ENCODE measurements at regions not wholly inside any gene's neighbourhood (a gene's known extent, or its start where the extent isn't known, plus 50 kb on each side); places are given as distances from the start of the nearest gene placed in this dataset.

GRCh38 chr16:54632322-54633220, 298.1 kb upstream of the IRX5 start:
- no peaks in the 10 kb centered on the region for H3K27me3 ChIP-seq (ENCODE audit: control insufficient read depth in 1 of 2, insufficient read depth in 2 of 2, low read length in 2 of 2)
- no peaks in the 10 kb centered on the region for H3K36me3 ChIP-seq (ENCODE audit: control insufficient read depth in 2 of 2, insufficient read depth in 2 of 2, low read length in 1 of 2)
- H3K4me3 ChIP-seq (ENCODE audit: low read depth in 1 of 2, low read length in 2 of 2) = no peak overlapping the region
- H3K9me3 ChIP-seq (ENCODE audit: control insufficient read depth in 2 of 2, insufficient read depth in 1 of 2, low read depth in 1 of 2, low read length in 1 of 2) = no peaks in the 10 kb centered on the region
- H3K27ac ChIP-seq (ENCODE audit: low read depth in 2 of 2, low read length in 1 of 2) = no peak overlapping the region
- H3K4me1 ChIP-seq (ENCODE audit: control insufficient read depth in 2 of 2, insufficient read depth in 2 of 2, low read length in 1 of 2) = peaks cover 0 to 2% of the 10 kb centered on the region in 2 donors
- WGBS, 2 donors = 72 to 76% methylated on average over 13 of the region's 13 CpGs

- H3K9me3 ChIP-seq (ENCODE audit: control insufficient read depth in 2 of 2, insufficient read depth in 1 of 2, low read depth in 1 of 2, low read length in 1 of 2) = no peaks in the 10 kb centered on the region
- no peak overlapping the region for H3K27ac ChIP-seq (ENCODE audit: low read depth in 2 of 2, low read length in 1 of 2)
- no peaks in the 10 kb centered on the region for H3K36me3 ChIP-seq (ENCODE audit: control insufficient read depth in 2 of 2, insufficient read depth in 2 of 2, low read length in 1 of 2)
- no peak overlapping the region for H3K4me3 ChIP-seq (ENCODE audit: low read depth in 1 of 2, low read length in 2 of 2)
- H3K4me1 ChIP-seq (ENCODE audit: control insufficient read depth in 2 of 2, insufficient read depth in 2 of 2, low read length in 1 of 2) = peaks cover 0 to 2% of the 10 kb centered on the region in 2 donors
- H3K27me3 ChIP-seq (ENCODE audit: control insufficient read depth in 1 of 2, insufficient read depth in 2 of 2, low read length in 2 of 2) = no peaks in the 10 kb centered on the region
- 75 to 76% methylated on average over 4 of the region's 4 CpGs for WGBS, 2 donors
These were observed 298.9 kb upstream of the IRX5 start for GRCh38 chr16:54631782-54632181.

GRCh38 chr16:54630284-54630967, 300.2 kb upstream of the IRX5 start:
- Histone ChIP-seq H3K36me3 (ENCODE audit: control insufficient read depth in 2 of 2, insufficient read depth in 2 of 2, low read length in 1 of 2) (no peaks in the 10 kb centered on the region), H3K4me3 (ENCODE audit: low read depth in 1 of 2, low read length in 2 of 2) (no peak overlapping the region), H3K27ac (ENCODE audit: low read depth in 2 of 2, low read length in 1 of 2) (no peak overlapping the region), H3K27me3 (ENCODE audit: control insufficient read depth in 1 of 2, insufficient read depth in 2 of 2, low read length in 2 of 2) (no peaks in the 10 kb centered on the region), H3K9me3 (ENCODE audit: control insufficient read depth in 2 of 2, insufficient read depth in 1 of 2, low read depth in 1 of 2, low read length in 1 of 2) (no peaks in the 10 kb centered on the region), H3K4me1 (ENCODE audit: control insufficient read depth in 2 of 2, insufficient read depth in 2 of 2, low read length in 1 of 2) (peaks cover 0 to 2% of the 10 kb centered on the region in 2 donors)
- WGBS, 2 donors = 73 to 80% methylated on average over 4 of the region's 4 CpGs

- Histone ChIP-seq H3K4me3 (ENCODE audit: low read depth in 1 of 2, low read length in 2 of 2) (no peak overlapping the region), H3K36me3 (ENCODE audit: control insufficient read depth in 2 of 2, insufficient read depth in 2 of 2, low read length in 1 of 2) (no peaks in the 10 kb centered on the region), H3K27ac (ENCODE audit: low read depth in 2 of 2, low read length in 1 of 2) (no peak overlapping the region), H3K4me1 (ENCODE audit: control insufficient read depth in 2 of 2, insufficient read depth in 2 of 2, low read length in 1 of 2) (peaks cover 0 to 2% of the 10 kb centered on the region in 2 donors), H3K27me3 (ENCODE audit: control insufficient read depth in 1 of 2, insufficient read depth in 2 of 2, low read length in 2 of 2) (no peaks in the 10 kb centered on the region), H3K9me3 (ENCODE audit: control insufficient read depth in 2 of 2, insufficient read depth in 1 of 2, low read depth in 1 of 2, low read length in 1 of 2) (no peaks in the 10 kb centered on the region)
- WGBS, 2 donors = 62 to 75% methylated on average over 17 of the region's 17 CpGs
These were observed 301.7 kb upstream of the IRX5 start for GRCh38 chr16:54628796-54629625.

GRCh38 chr16:54627616-54628015, 303.0 kb upstream of the IRX5 start:
- Histone ChIP-seq H3K4me1 (ENCODE audit: control insufficient read depth in 2 of 2, insufficient read depth in 2 of 2, low read length in 1 of 2) (peaks cover 0 to 2% of the 10 kb centered on the region in 2 donors), H3K27ac (ENCODE audit: low read depth in 2 of 2, low read length in 1 of 2) (no peak overlapping the region), H3K9me3 (ENCODE audit: control insufficient read depth in 2 of 2, insufficient read depth in 1 of 2, low read depth in 1 of 2, low read length in 1 of 2) (no peaks in the 10 kb centered on the region), H3K36me3 (ENCODE audit: control insufficient read depth in 2 of 2, insufficient read depth in 2 of 2, low read length in 1 of 2) (no peaks in the 10 kb centered on the region), H3K27me3 (ENCODE audit: control insufficient read depth in 1 of 2, insufficient read depth in 2 of 2, low read length in 2 of 2) (no peaks in the 10 kb centered on the region), H3K4me3 (ENCODE audit: low read depth in 1 of 2, low read length in 2 of 2) (no peak overlapping the region)
- 75 to 76% methylated on average over 4 of the region's 4 CpGs for WGBS, 2 donors

- Histone ChIP-seq H3K27me3 (ENCODE audit: control insufficient read depth in 1 of 2, insufficient read depth in 2 of 2, low read length in 2 of 2) (no peaks in the 10 kb centered on the region), H3K27ac (ENCODE audit: low read depth in 2 of 2, low read length in 1 of 2) (no peak overlapping the region), H3K9me3 (ENCODE audit: control insufficient read depth in 2 of 2, insufficient read depth in 1 of 2, low read depth in 1 of 2, low read length in 1 of 2) (peaks cover 0 to 2% of the 10 kb centered on the region in 2 donors), H3K4me3 (ENCODE audit: low read depth in 1 of 2, low read length in 2 of 2) (no peak overlapping the region), H3K36me3 (ENCODE audit: control insufficient read depth in 2 of 2, insufficient read depth in 2 of 2, low read length in 1 of 2) (no peaks in the 10 kb centered on the region), H3K4me1 (ENCODE audit: control insufficient read depth in 2 of 2, insufficient read depth in 2 of 2, low read length in 1 of 2) (no peaks in the 10 kb centered on the region)
- 86 to 87% methylated on average over 7 of the region's 7 CpGs for whole genome bisulfite sequencing, 2 donors
These were observed 307.0 kb upstream of the IRX5 start for GRCh38 chr16:54623636-54624035.

GRCh38 chr16:54620197-54620596, 310.5 kb upstream of the IRX5 start:
- Histone ChIP-seq H3K27me3 (ENCODE audit: control insufficient read depth in 1 of 2, insufficient read depth in 2 of 2, low read length in 2 of 2) (no peaks in the 10 kb centered on the region), H3K4me3 (ENCODE audit: low read depth in 1 of 2, low read length in 2 of 2) (no peak overlapping the region), H3K4me1 (ENCODE audit: control insufficient read depth in 2 of 2, insufficient read depth in 2 of 2, low read length in 1 of 2) (no peaks in the 10 kb centered on the region), H3K9me3 (ENCODE audit: control insufficient read depth in 2 of 2, insufficient read depth in 1 of 2, low read depth in 1 of 2, low read length in 1 of 2) (peaks cover 0 to 2% of the 10 kb centered on the region in 2 donors), H3K27ac (ENCODE audit: low read depth in 2 of 2, low read length in 1 of 2) (no peak overlapping the region), H3K36me3 (ENCODE audit: control insufficient read depth in 2 of 2, insufficient read depth in 2 of 2, low read length in 1 of 2) (no peaks in the 10 kb centered on the region)
- WGBS, 2 donors = 64 to 67% methylated on average over 3 of the region's 3 CpGs

- no peaks in the 10 kb centered on the region for H3K4me1 ChIP-seq (ENCODE audit: control insufficient read depth in 2 of 2, insufficient read depth in 2 of 2, low read length in 1 of 2)
- H3K4me3 ChIP-seq (ENCODE audit: low read depth in 1 of 2, low read length in 2 of 2) = no peak overlapping the region
- H3K36me3 ChIP-seq (ENCODE audit: control insufficient read depth in 2 of 2, insufficient read depth in 2 of 2, low read length in 1 of 2) = no peaks in the 10 kb centered on the region
- H3K27ac ChIP-seq (ENCODE audit: low read depth in 2 of 2, low read length in 1 of 2) = no peak overlapping the region
- H3K27me3 ChIP-seq (ENCODE audit: control insufficient read depth in 1 of 2, insufficient read depth in 2 of 2, low read length in 2 of 2) = no peaks in the 10 kb centered on the region
- 48 to 55% methylated on average over 5 of the region's 5 CpGs for WGBS, 2 donors
- H3K9me3 ChIP-seq (ENCODE audit: control insufficient read depth in 2 of 2, insufficient read depth in 1 of 2, low read depth in 1 of 2, low read length in 1 of 2) = peaks cover 0 to 2% of the 10 kb centered on the region in 2 donors
These were observed 314.1 kb upstream of the IRX5 start for GRCh38 chr16:54616610-54617009.

- Histone ChIP-seq H3K9me3 (ENCODE audit: control insufficient read depth in 2 of 2, insufficient read depth in 1 of 2, low read depth in 1 of 2, low read length in 1 of 2) (peaks cover 0 to 3% of the 10 kb centered on the region in 2 donors), H3K36me3 (ENCODE audit: control insufficient read depth in 2 of 2, insufficient read depth in 2 of 2, low read length in 1 of 2) (no peaks in the 10 kb centered on the region), H3K27ac (ENCODE audit: low read depth in 2 of 2, low read length in 1 of 2) (no peak overlapping the region), H3K27me3 (ENCODE audit: control insufficient read depth in 1 of 2, insufficient read depth in 2 of 2, low read length in 2 of 2) (no peaks in the 10 kb centered on the region), H3K4me1 (ENCODE audit: control insufficient read depth in 2 of 2, insufficient read depth in 2 of 2, low read length in 1 of 2) (no peaks in the 10 kb centered on the region), H3K4me3 (ENCODE audit: low read depth in 1 of 2, low read length in 2 of 2) (no peak overlapping the region)
- WGBS, 2 donors = 89% methylated on average over 1 of the region's 1 CpG
These were observed 319.0 kb upstream of the IRX3 start for GRCh38 chr16:54605536-54606066.
